KG1 (cell line): ENCODE measurements at regions not wholly inside any gene's neighbourhood (a gene's known extent, or its start where the extent isn't known, plus 50 kb on each side); places are given as distances from the start of the nearest gene placed in this dataset.
"Not testable (repeated sequence)": the region's sequence is repeated elsewhere in the genome, so short reads cannot be mapped to it uniquely, and the experiment has no call there.

Experiments
- DNase-seq: peaks from one replicate; lab custom pipeline; 2025; lab: John Stamatoyannopoulos, UW

DNA sequence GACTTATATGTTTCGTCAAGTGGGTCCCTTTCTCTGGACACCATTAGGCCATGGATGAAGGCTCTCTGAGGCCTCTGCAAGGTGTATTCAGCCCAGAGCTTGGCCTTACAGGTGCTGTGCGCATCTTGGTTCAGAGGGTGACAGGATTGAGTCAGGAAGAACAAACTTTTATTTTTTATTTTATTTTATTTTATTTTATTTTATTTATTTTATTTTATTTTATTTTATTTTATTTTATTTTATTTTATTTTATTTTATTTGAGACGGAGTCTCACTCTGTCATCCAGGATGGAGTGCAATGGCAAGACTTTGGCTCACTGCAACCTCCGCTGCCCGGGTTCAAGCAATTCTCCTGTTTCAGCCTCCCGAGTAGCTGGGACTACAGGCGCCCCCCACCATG, 370.4 kb upstream of the CLNK start:
- DNase-seq, result not testable (repeated sequence)

DNA sequence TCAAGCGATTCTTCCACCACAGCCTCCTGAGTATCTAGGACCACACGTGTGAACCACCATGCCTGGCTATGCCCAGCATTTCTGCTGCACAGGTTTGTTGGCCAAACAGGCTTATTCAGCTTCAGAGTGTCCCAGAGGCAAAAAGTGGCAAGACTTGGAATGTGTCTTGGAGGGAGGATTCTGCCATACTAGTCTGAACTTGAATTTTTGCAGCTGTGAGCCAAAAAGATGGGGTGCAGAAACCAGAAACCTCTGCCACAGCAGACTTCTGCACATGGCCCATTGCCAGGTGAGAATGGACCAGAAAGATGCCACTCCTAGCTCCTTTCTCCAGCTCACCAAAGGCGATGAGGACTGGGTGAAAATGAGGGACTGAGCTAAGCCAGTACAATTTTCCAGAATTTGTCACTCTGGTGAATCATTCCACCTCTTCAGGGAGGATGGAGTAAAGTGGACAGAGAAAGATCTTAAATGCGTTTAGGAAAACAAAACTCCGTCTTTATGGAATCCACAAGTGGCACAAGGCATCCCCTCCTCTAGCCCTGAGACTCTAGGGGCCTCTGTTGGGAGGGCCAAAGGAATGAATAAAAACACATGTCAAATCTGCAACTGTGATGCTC, 369.1 kb upstream of the CLNK start:
- no peak for DNase-seq

DNA sequence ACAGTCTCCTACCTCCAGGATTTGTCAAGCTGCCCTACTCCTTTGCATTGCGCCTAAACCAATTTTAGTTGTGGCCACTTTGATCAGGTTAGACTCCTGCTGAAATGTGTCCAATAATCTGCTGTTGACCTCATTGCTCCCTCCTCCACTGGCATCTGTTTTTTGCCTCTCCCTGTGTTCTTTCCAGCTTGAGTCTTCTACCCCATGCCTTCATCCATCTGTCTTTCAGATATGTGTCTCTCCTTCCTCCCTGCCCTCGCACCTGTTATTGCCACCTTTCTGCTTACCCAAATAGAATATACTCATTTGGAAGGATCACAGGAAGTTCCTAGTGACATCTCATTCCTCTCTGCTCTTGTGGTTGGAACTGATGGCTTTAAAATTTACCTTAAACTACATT, 366.6 kb upstream of the CLNK start:
- DNase-seq, result no peak

DNA sequence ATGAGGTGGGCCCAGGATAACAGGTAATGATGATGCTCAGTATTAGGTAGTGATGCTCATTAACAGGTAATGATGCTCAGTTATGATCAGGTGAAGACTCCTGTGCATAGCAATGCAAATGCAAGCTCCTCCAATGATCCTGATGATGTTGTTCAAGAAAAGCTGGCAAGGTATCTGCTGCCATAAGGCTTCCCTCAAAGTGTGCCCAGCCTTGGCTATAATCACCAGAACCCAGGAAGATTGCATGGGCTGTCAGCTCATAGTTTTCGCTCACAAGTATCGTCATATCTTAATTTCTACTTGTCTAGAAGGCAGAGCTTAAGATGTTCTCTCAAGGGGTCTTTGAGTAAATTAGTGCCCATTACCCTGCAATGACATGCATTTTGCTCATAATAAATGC, 366.2 kb upstream of the CLNK start:
- no peak for DNase-seq

DNA sequence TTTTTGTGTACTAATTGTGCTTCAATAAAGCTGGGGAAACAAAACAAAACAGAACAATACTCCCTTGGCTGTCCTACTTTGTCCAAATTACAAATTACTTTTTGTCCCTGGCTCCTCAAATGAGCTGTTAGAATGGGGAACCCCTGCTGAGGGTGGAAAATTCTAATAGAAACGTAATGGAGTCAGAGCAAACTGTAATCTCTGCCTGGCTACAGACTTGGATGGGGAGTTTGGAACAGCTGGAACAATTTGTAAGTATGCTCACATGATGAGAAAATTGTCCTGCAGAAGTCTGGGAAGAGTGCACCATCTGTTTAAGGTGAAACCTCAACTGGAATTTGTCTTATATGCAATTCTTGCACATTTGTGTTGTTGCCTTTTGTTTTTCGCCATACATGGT, 364.4 kb upstream of the CLNK start:
- no peak for DNase-seq

DNA sequence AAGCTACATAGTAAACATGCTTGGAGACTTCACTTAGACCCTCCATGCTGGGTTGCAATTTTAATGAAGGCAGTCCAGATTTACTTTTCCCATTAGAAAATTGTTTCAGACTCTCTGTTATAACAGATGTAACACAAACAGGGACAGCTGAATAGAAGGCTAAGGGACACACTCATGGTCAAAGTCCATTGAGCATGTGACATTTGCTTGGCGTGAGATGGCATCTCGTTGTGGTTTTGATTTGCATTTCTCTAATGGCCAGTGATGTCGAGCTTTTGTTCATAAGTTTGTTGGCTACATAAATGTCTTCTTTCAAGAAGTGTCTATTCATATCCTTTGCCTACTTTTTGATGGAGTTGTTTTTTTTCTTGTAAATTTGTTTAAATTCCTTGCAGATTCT, 358.2 kb upstream of the CLNK start:
- DNase-seq, result no peak

DNA sequence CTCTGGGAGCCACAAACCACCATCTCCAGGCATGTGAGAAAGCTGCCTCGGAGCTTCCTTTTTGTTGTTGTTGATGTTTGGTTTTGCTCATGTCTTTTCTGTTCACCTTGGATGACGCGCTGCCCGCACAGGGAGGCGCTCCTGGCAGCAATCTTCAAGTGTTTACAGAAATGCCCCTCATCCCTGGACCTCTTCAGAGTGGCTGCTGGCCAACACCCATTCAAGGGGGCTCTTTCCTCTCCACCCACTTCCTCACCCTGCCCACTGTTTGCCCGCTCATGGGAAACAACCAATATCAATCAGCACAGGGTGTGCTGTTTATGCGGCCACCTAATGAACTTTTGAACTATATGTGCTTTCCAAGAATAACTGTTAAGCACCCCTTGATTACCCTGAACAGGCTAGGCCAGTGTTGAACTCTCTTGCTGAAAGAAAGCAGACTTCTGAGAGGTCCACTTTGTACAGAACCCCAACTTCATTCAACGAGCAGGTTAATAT, 355.1 kb upstream of the CLNK start:
- DNase-seq, result no peak

DNA sequence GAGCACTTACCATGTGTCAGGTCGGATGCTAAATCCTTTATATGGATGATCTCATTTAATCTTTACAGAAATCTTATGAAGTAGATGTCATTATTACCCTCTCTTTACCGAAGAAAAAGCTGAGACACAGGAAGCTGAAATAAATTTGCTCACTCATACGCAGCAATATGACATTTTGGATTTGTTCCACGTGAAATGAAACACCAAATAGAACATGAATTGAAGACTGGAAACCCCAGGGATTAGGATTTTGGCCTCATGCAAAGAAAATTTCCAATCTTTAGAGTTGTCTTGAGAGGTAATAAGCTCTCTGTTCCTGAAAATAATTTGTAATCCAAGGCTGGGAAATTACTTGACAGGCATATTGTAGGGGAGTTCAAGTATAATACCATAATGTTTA, 354.4 kb upstream of the CLNK start:
- no peak for DNase-seq

DNA sequence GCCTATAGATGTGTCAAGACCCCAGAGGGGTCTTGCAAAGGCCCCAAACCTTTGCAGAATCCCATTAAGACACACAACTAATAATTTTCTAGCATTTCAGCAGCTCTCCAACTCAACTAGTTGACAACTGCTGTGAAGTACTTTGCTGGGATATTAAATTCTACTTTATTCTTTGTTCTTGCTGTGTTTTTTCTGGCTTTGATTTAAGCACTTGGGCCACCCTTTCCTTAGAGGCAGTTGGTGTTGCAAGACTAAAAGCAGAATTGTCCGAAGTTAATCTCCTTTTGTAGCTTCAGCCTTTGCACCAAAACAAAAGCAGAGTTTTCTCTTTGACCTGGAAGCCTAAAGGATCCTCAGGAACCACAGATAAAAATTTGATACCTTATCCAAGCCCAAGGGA, 353.1 kb upstream of the CLNK start:
- no peak for DNase-seq

DNA sequence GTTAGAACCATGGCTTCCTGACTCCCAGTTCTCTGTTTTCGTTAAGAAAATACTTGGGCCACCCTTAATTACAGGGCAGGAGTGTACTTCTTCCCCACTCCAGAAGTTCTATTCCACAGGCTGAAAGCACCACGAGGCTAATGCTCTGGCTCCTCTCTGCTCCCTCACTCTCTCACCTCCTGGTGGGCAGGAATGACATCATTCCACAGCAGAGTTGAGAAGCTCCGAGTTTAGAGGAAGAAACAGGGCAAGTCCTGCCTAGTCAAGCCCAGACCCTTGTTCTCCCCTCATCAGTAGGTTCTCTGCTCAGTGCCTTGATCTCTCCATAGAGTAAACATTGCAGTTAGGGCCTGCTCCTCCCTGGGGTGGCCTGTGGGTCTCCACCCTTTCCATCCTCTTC, 343.8 kb upstream of the CLNK start:
- DNase-seq, result no peak

DNA sequence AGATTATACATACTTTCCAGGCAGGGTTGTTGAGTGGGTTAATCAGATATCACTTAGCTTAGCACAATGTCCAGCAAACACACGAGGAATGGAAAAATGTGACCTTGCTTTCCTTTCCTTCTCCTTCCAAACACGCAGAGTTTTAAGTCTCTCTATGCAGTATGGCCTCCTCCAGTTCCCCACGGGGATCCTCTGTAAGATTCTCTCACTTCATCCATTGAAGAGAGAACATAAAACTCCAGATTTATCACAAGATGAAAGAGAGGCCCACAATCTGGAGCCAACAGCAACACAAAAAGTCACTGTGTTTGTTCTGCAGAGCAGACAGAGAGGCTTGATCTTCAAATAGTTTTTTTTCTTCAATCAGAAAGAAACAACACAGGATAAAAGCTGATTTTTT, 336.8 kb upstream of the CLNK start:
- DNase-seq, result no peak

DNA sequence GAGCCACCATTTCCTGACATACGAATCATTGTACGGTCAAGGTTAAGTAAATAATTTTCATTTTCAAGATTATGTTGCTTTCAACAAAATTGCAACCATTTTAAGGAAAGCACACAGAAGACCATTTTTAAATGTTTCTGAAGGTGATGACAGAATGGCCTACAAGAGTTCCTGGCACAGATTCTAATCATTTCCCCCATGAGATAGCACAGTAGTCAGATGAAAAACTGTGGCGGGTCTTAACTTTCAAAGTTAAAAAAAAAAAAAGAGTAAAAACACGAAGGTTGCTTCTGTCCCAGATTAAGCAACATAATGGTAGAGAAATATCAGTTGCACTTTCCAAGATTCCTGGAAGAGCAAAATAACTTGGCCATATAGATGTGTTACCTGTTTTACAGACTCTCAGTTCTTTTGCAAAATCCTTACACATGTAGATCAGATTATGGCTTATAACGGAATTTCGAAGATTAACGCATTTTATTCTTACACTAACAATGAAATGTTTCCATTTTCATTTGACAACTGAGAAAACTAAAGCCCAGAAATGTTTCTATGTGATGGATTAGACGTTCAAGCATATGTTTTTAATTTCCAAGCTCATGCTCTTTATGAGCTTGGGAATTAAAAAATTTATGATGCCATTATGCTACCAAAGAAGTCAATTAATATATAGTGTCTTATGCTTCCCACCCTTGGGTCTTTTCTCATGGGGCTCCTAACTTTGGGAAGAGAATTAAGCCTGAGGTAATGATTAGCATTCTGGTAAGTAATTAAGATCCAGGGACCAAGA, 335.1 kb upstream of the CLNK start:
- no peak for DNase-seq

DNA sequence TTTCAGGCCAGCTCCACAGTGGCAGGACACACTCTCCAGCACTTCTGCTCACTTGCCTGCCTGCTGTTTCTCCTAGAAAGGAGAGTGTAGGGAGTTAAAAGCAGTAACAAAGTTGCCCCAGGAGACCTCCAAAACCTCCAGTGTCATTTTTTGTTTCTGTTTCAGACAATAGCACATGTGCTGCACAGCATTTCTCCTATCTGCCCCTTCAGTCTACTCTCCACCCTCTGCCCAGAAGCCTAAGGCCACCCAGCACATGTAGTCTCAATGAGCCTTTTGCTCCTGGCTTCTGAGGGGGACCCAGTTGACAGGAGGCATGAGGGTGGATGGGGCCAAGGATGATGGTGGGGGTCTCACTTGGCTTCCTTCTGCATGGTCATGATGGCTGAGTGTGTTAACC, 329.6 kb upstream of the CLNK start:
- DNase-seq, result no peak

DNA sequence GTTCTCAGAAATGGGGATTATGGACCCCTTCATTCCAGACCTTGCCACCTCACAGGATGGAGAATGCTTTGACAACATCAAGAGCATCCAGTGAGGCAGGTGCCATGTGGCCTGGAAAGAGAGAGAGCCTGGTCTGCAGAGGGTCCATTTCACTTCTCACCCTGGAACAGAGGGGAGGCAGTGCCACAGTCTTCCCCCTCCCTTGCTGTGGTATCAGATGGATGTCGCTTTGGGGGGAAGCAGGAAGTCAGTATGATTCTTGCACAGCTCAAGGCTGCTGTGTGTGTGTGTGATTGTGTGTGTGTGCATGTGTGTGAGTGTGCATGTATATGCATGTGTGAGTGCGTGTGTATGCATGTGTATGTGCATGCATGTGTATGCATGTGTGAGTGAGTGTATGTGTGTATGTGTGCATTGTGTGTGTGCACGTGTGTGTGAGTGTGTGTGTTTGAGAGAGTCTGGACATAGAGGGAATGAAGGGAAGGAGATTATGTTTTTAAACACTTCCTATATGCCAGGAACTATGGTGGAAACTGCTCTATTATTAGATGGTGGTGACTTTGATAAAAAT, 328.6 kb upstream of the CLNK start:
- DNase-seq, result no peak

DNA sequence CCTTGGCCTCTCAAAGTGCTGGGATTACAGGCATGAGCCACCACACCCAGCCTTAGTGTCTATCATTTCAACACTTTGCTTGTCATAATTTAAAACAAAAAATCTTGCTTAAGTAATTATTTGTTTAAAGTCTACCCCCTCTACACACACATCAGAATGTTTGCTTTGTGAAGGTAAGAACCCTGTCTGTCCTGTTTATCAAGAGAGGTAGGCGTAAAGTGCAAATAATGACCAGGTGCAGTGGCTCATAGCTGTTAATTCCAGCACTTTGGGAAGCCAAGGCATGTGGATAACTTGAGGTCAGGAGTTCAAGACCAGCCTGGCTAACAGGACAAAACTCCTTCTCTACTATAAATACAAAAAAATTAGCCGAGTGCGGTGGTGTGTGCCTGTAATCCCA, 326.7 kb upstream of the CLNK start:
- DNase-seq, result no peak

DNA sequence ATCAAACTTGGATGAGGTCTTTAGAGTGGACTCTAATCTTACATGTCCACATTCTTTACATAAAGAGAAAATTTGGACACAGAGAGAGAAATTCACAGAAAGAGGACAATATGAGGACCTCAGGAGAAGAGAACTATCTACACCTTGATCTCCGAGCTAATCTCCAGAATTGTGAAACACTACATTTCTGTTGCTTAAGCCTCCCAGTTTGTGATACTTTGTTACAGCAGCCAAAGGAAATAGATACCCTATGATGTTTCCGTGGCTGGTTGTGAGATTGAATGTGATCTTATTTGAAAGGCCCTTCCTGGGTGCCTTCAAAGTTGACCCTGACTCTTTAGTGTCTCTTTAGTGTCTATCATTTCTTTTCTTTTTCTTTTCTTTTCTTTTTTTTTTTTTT, 326.1 kb upstream of the CLNK start:
- no peak for DNase-seq

DNA sequence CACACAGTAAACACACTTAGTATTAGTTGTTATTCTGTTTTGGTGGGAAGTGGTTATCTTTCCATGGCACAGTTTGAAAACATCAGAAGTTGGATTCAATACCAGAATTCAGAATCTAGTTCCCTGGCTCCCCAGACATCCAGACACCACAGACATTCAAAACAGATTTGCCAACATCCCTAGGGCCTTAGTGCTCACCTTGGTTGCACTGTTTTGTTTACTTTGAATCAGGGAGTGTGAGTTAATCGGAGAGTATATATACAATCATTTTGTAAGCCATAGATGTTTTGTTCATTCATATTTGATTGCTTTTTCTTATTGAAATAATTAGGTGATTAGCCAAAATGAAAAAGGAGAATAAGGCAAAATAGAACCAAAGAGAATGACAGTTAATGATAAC, 324.7 kb upstream of the CLNK start:
- no peak for DNase-seq

DNA sequence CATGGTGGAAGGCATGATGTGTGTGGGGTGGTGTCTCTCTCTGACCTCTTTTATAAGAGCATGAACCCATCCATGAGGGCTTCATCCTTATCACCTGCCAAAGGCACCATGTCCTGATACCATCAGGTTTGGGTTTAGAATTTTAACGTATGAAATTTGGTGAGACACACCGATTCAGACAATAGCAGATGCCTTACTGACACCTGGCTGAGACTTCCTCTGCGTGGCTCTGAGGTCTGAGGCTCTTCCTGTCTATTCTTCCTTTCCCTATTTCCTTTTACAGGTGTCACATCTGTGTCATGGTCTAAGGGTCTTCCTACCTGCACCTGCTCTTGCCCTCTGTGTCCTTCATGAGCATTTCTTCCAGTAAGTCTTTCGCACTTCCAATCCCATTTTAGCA, 320.7 kb upstream of the CLNK start:
- DNase-seq, result no peak

DNA sequence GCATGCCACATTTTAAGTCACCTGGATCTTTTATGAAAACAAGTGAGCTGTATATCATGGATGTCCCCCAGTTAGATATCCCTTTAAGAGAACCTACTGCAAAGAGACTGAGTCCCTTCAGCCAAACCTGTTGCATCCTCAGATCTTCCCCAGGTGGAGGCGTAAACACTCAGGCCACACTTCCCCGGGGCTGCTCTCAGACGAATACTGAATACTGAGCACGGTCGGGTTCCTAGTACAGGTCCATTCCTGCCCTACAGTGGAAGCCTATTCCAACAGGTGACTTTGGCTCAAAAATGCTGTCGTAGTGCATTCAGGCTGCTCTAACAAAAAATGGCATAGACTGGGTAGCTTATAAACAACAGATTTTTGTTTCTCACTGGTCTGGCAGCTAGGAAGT, 320.2 kb upstream of the CLNK start:
- DNase-seq, result no peak

DNA sequence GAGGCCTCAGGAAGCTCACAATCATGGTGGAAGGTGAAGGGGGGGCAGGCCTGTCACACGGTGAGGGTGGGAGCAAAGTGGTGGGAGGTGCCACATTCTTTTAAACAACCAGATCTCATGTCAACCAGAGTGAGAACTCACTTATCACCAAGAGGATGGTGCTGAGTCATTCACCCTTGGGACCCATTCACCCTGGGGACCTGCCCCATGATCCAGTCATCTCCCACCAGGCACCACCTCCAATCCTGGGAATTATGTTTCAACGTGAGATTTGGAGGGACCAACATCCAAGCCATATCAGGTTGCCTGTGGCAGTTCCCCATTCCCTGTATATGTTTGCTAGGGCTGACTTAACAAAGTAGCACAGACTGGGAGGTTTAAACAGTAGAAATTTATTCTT, 318.4 kb upstream of the CLNK start:
- DNase-seq, result no peak

DNA sequence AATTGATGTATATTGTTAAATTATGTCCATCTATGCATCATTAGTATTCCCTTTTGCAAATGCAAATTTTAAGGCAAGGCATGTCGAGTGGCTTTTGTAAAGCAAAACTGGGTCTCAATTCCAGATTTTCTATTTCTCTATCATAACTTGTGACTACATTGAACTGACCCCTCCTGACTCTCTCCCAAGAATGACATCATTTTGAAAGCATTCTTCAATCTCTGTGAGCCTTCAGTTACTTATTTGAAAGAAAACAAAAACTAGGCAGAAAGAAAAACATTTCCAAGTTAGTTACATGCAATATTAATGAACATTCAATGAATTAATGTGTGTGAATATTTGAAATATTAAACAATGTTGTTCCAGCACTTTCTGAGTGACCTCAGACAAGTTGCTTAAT, 314.3 kb upstream of the CLNK start:
- DNase-seq, result no peak

DNA sequence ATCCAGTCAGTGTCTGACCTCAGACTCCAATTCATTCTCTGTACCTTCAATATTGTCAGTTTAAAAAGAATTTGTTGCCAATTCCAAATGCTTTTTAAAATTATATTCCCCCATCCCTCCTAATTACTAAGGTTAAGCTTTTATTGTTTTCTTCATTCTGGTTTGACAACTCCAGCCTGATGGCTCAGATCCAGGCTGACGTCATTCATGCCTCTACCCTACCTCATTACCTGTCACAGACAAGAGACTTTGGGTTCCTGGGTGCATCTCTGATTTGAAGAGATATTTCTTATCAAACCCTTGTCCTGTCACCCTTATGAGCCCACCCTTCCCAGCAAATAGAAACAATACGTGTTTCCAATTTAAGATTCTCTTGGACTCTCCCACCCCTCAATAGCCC, 300.2 kb upstream of the CLNK start:
- no peak for DNase-seq

DNA sequence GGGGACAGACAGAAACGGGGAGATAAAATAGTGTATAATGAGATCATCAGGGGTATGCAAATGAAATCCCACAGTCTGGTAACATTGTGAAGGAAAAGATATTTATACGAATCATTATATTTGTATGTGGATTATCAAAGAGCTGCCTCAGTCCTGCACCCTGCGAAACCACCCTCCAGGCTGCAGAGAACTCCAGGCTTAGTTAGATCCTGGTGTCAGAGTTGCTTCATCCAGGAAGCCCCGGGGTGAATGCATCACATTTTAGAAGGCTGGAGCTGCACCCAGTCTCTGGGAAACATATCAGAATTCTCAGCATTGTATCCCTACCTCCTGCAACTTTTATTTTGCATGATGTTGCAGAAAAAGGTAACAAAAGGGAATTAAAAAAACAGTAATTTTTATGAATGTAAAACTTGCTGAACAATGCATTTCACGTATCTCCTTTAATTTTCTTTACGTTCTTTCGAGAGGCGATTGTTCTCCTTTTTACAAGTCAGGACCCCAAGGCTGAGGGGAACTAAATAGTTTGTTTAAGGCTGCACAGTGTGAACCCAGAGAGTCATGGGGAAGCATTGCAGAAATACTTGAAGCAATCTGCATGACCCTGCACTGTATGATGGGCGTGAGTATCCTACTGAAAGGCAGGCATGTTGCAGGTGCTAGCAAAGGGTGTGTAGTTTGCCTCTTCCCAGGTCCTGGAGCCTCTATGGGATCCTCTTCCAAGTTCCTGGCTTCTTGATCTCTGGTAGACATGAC, 299.5 kb upstream of the CLNK start:
- DNase-seq, result no peak
